K562 (cell line): ENCODE measurements at regions not wholly inside any gene's neighbourhood (a gene's known extent, or its start where the extent isn't known, plus 50 kb on each side); places are given as distances from the start of the nearest gene placed in this dataset.

ENCODE experiments used
- ATAC-seq: fragments of 200-7000 bp; cut with Tn5 transposase; 3 replicates; pipeline ENCODE4 v1.9.1; 2020; ENCODE audit warnings: moderate library complexity
- BruUV-seq: library from RNA; stranded (reverse); fragments of 400-500 nt; replicated peaks from 2 replicates; lab custom pipeline; 2021; lab: Mats Ljungman, UMichigan
- CTCF ChIA-PET: fragments of 300-600 bp; formaldehyde crosslinking; extraction: SDS; loops from one replicate; lab custom pipeline; 2021; ENCODE audit warnings: low intra/inter-chr PET ratio; lab: Yijun Ruan, JAX
- POLR2A ChIA-PET: fragments of 300-600, 350-650 bp; sonication (Branson Sonifier 250); formaldehyde crosslinking; extraction: SDS; loops from one replicate; lab custom pipeline; 2021; ENCODE audit warnings: antibody characterized with exemption, inconsistent platforms; lab: Yijun Ruan, JAX
- DNase-seq, 4 experiments: peaks; one replicate each; pipeline versions ENCODE4 v3.0.0 to v3.0.0-alpha.2; 2011 to 2018; ENCODE audit warnings: low spot score in 3 of 4, mixed read lengths in 3 of 4; ENCODE audit errors: extremely low read depth in 1 of 4
- FAIRE-seq: peaks from 2 replicates; lab custom pipeline; 2011; peaks lifted over from hg19 to GRCh38; lab: Jason Lieb, UNC
- H2AFZ ChIP-seq: 2 replicates; pipeline ENCODE4 v1.6.0; 2011; ENCODE audit warnings: low read depth, low read length, control low read depth, inconsistent platforms
- H3K27ac ChIP-seq: fragments of 200-600 bp; 3 replicates; pipeline ENCODE4 v1.8.0; 2011; ENCODE audit warnings: low read depth, mild to moderate bottlenecking, control low read depth, inconsistent platforms, low read length, moderate library complexity, mixed read lengths; ENCODE audit errors: extremely low read depth
- H3K27me3 ChIP-seq, 2 experiments: fragments of 300-600 bp in 1 of 2; 2 replicates in 1 of 2; 3 replicates in 1 of 2; pipeline versions ENCODE4 v1.6.0 to v1.8.0; 2011; ENCODE audit warnings: inconsistent platforms in 2 of 2, low read length in 2 of 2, mild to moderate bottlenecking in 1 of 2, mixed read lengths in 1 of 2, moderate library complexity in 1 of 2; ENCODE audit not compliant: control insufficient read depth in 2 of 2, insufficient read depth in 2 of 2
- H3K36me3 ChIP-seq: fragments of 300-600 bp; 3 replicates; pipeline ENCODE4 v1.8.0; 2011; ENCODE audit warnings: mild to moderate bottlenecking, low read length, inconsistent platforms; ENCODE audit not compliant: control insufficient read depth, insufficient read depth
- H3K4me1 ChIP-seq, 2 experiments: fragments of 200-600 bp in 1 of 2; replicated peaks in 1 of 2; 2 replicates in 1 of 2; 3 replicates in 1 of 2; pipeline versions ENCODE4 v1.5.1 to v1.8.0; 2011; ENCODE audit warnings: inconsistent platforms in 2 of 2, low read length in 2 of 2, mild to moderate bottlenecking in 1 of 2, mixed read lengths in 1 of 2, moderate library complexity in 1 of 2; ENCODE audit not compliant: control insufficient read depth in 2 of 2, insufficient read depth in 2 of 2
- H3K4me2 ChIP-seq: 2 replicates; pipeline ENCODE4 v1.6.1; 2011; ENCODE audit warnings: low read length, control low read depth, inconsistent platforms, mixed read lengths; ENCODE audit not compliant: insufficient read depth
- H3K4me3 ChIP-seq: fragments of 200-600 bp; sonication (generic), shearing (Covaris generic); 2 replicates; pipeline ENCODE4 v1.5.1; 2016; ENCODE audit warnings: control low read depth, inconsistent platforms
- H3K79me2 ChIP-seq: fragments of 200-600 bp; 3 replicates; pipeline ENCODE4 v1.8.0; 2011; ENCODE audit warnings: low read length, inconsistent platforms; ENCODE audit not compliant: control insufficient read depth, insufficient read depth
- H3K9ac ChIP-seq, 2 experiments: 2 replicates each; pipeline versions ENCODE4 v1.6.0 to v1.6.1; 2011; ENCODE audit warnings: low read depth in 2 of 2, low read length in 2 of 2, control low read depth in 1 of 2, inconsistent platforms in 1 of 2, mild to moderate bottlenecking in 1 of 2, mixed read lengths in 1 of 2; ENCODE audit not compliant: insufficient read depth in 1 of 2
- H3K9me1 ChIP-seq: one replicate; pipeline ENCODE4 v1.6.0; 2011; ENCODE audit warnings: inconsistent platforms, mild to moderate bottlenecking, low read length, moderate library complexity; ENCODE audit not compliant: control insufficient read depth, insufficient read depth
- H3K9me3 ChIP-seq: replicated peaks from 2 replicates; pipeline ENCODE4 v1.5.1; 2011; ENCODE audit warnings: low read depth, low read length, inconsistent platforms; ENCODE audit not compliant: control insufficient read depth, insufficient read depth
- H4K20me1 ChIP-seq: replicated peaks from 2 replicates; pipeline ENCODE4 v1.6.1; 2011; ENCODE audit warnings: low read length, inconsistent platforms, mixed read lengths; ENCODE audit not compliant: control insufficient read depth, insufficient read depth
- BCOR ChIP-seq: fragments of 450-650 bp; IDR thresholded peaks from 2 replicates; pipeline ENCODE4 v1.6.1; 2016
- KLF16 ChIP-seq: IDR thresholded peaks from 2 replicates; pipeline ENCODE4 v1.6.1; 2016; ENCODE audit warnings: antibody characterized with exemption
- WGBS: fragments of 100-300 bp; shearing (Covaris generic); methylation state at CpG from one replicate; pipeline ENCODE4 v1.1.6; 2016; ENCODE audit warnings: low coverage, mixed read lengths; ENCODE audit not compliant: insufficient coverage; ENCODE audit errors: missing lambda C conversion rate; 5-methylcytosine and 5-hydroxymethylcytosine counted together
- in situ Hi-C: fragments of 300-500 bp; cut with MboI; formaldehyde crosslinking; loops from 4 replicates; pipeline ENCODE4 v1.15.0; 2018; ENCODE audit warnings: inconsistent platforms, mixed read lengths
- intact Hi-C: fragments of 100-400 bp; cut with micrococcal nuclease; formaldehyde crosslinking; loops from 2 replicates; pipeline ENCODE4 v1.14.2; 2022
- TF ChIP-seq, protein P1 (sequence below), 3 experiments: fragments of 200-800 bp in 1 of 3; fragments of 250-450 bp in 1 of 3; fragments of 450-650 bp in 1 of 3; sonication (Bioruptor Pico) in 1 of 3; sonication (Bioruptor generic) in 1 of 3; formaldehyde crosslinking in 1 of 3; IDR thresholded peaks; 2 replicates each; pipeline versions ENCODE4 v1.6.1 to v1.8.0; 2016 to 2022; ENCODE audit warnings: mild to moderate bottlenecking in 2 of 3, missing genetic modification characterization in 2 of 3, missing compliant biosample characterization in 1 of 3, moderate library complexity in 1 of 3
- TF ChIP-seq, protein P2 (sequence below): fragments of 450-650 bp; IDR thresholded peaks from 2 replicates; pipeline ENCODE4 v1.6.1; 2016; ENCODE audit warnings: borderline replicate concordance

DNA sequence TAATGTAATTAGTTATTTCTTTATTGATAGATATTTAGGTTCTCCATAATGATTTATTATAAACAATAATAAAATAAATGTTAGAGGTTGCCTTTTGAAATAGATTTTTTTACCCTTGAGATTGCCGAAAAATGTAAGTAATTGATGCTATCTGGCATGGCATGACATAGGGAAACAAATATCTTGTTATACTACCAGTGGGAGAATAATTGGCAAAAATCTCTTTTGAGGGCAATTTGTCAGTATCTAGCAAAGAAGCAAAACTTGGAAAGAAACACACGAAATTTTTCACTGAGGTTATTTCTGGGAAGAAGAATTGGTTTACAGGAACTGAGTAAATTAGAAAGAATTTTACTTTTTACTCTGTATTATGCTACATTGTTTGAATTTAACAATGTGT, 547.2 kb upstream of the SETBP1 start:
- FAIRE-seq = no peak
- H3K36me3 ChIP-seq = no peaks in the 10 kb centered on the region
- BruUV-seq = no TSS peak
- no peak overlapping the region for H3K9ac ChIP-seq
- no peak for ATAC-seq
- intact Hi-C loops = no loop called here
- no peaks in the 10 kb centered on the region for H4K20me1 ChIP-seq
- no peak overlapping the region for H3K4me3 ChIP-seq
- ChIA-PET POLR2A (no interaction called here), CTCF (no interaction called here)
- no peaks in the 10 kb centered on the region for H3K27me3 ChIP-seq
- TF ChIP-seq, protein P1, sequence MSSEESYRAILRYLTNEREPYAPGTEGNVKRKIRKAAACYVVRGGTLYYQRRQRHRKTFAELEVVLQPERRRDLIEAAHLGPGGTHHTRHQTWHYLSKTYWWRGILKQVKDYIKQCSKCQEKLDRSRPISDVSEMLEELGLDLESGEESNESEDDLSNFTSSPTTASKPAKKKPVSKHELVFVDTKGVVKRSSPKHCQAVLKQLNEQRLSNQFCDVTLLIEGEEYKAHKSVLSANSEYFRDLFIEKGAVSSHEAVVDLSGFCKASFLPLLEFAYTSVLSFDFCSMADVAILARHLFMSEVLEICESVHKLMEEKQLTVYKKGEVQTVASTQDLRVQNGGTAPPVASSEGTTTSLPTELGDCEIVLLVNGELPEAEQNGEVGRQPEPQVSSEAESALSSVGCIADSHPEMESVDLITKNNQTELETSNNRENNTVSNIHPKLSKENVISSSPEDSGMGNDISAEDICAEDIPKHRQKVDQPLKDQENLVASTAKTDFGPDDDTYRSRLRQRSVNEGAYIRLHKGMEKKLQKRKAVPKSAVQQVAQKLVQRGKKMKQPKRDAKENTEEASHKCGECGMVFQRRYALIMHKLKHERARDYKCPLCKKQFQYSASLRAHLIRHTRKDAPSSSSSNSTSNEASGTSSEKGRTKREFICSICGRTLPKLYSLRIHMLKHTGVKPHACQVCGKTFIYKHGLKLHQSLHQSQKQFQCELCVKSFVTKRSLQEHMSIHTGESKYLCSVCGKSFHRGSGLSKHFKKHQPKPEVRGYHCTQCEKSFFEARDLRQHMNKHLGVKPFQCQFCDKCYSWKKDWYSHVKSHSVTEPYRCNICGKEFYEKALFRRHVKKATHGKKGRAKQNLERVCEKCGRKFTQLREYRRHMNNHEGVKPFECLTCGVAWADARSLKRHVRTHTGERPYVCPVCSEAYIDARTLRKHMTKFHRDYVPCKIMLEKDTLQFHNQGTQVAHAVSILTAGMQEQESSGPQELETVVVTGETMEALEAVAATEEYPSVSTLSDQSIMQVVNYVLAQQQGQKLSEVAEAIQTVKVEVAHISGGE (CRISPR knock-in tag; IDR thresholded peaks at IDR 0.05) = no peak
- no peak for TF ChIP-seq BCOR
- TF ChIP-seq KLF16 = no peak
- TF ChIP-seq, protein P2, sequence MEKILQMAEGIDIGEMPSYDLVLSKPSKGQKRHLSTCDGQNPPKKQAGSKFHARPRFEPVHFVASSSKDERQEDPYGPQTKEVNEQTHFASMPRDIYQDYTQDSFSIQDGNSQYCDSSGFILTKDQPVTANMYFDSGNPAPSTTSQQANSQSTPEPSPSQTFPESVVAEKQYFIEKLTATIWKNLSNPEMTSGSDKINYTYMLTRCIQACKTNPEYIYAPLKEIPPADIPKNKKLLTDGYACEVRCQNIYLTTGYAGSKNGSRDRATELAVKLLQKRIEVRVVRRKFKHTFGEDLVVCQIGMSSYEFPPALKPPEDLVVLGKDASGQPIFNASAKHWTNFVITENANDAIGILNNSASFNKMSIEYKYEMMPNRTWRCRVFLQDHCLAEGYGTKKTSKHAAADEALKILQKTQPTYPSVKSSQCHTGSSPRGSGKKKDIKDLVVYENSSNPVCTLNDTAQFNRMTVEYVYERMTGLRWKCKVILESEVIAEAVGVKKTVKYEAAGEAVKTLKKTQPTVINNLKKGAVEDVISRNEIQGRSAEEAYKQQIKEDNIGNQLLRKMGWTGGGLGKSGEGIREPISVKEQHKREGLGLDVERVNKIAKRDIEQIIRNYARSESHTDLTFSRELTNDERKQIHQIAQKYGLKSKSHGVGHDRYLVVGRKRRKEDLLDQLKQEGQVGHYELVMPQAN = no peak
- no peaks in the 10 kb centered on the region for H3K4me1 ChIP-seq
- in situ Hi-C loops = no loop called here
- H3K9me3 ChIP-seq = no peaks in the 10 kb centered on the region
- no peak for DNase-seq
- no peak overlapping the region for H2AFZ ChIP-seq
- no peaks in the 10 kb centered on the region for H3K9me1 ChIP-seq
- H3K4me2 ChIP-seq = no peak overlapping the region
- no peaks in the 10 kb centered on the region for H3K79me2 ChIP-seq
- H3K27ac ChIP-seq = no peak overlapping the region
- 0% methylated on average over 1 of the region's 2 CpGs for WGBS
